ENCODE measurements at regions not wholly inside any gene's neighbourhood (a gene's known extent, or its start where the extent isn't known, plus 50 kb on each side); places are given as distances from the start of the nearest gene placed in this dataset.
"Not testable (repeated sequence)": the region's sequence is repeated elsewhere in the genome, so short reads cannot be mapped to it uniquely, and the experiment has no call there.

DNA sequence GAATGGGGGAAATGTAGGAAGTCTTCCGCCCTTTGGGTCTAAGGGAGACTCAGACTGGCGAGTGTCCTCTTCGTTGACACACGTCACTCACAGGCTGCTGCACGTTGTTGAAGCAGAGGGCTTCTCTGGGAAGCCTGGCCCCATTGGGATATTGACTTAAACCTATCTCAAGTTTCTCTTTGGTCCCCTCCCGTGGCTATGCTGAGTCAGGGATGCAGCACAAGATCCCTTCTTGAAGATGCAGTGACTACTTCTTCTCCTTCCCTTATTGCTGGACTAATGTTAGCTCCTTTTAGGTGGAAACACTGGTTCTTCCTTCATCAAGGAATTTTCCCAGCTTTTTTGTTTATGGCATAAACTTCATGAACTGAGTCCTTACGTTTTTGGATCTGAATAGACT lies 89.8 kb upstream of the CCDC71L start:
- no peak for DNase-seq

- DNase-seq: no peak
Measured at GRCh38 chr7:106752367-106752766, 91.4 kb upstream of the CCDC71L start.

- not testable (repeated sequence) for DNase-seq
Measured at GRCh38 chr7:106755024-106755423, 94.1 kb upstream of the CCDC71L start.

GRCh38 chr7:106755641-106756040 lies 94.7 kb upstream of the CCDC71L start:
- no peak for DNase-seq

- no peak for DNase-seq
Measured at GRCh38 chr7:106756071-106756470, 95.1 kb upstream of the CCDC71L start.

DNA sequence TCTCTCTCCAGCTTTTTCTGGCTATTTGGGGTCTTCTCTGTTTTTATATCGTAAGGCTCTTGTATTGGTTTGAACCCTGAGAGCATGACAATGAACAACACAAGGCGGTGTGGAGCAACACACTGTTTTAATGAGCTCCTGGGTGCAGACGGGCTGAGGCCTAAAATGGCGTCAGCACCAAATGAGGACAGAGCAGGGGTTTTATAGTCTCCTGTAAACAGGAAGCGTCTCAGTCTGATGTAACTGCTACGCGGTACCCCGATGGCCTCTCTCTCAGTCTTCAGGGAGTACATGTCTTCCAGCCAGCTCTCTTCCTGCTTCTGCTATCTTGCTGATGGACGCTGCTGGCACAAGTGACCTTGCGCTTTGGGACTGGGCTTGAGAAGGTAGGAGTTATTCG lies 95.9 kb upstream of the CCDC71L start:
- DNase-seq: no peak

DNA sequence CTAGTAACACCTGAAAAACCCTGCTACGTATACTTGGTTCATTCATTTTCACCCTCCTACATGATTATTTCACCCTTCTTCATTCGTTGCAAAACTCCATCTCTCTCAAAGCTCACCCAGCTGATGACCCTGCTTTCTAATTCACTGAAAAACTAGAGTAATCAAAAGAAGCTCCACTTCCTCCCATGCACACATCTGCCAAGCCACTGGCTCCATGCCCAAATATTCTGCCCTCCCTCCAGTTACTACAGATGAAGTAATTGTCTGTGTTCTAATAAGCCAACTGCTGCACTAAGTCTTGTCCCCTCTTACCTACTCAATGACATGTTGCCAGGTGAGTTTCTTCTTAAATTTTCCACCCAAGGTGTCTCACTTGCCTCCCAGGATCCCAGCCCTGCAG lies 96.9 kb upstream of the CCDC71L start:
- no peak for DNase-seq

- not testable (repeated sequence) for DNase-seq
Measured at GRCh38 chr7:106762845-106763244, 101.9 kb upstream of the CCDC71L start.

- DNase-seq: no peak
Measured at GRCh38 chr7:106763717-106764116, 101.4 kb upstream of the PIK3CG start.

GRCh38 chr7:106765727-106766355 lies 99.2 kb upstream of the PIK3CG start:
- no peak for DNase-seq

- no peak for DNase-seq
Measured at GRCh38 chr7:106766551-106766950, 98.5 kb upstream of the PIK3CG start.

GRCh38 chr7:106767078-106767477 lies 98.0 kb upstream of the PIK3CG start:
- DNase-seq: no peak

- no peak for DNase-seq
Measured at GRCh38 chr7:106767498-106768323, 97.4 kb upstream of the PIK3CG start.

DNA sequence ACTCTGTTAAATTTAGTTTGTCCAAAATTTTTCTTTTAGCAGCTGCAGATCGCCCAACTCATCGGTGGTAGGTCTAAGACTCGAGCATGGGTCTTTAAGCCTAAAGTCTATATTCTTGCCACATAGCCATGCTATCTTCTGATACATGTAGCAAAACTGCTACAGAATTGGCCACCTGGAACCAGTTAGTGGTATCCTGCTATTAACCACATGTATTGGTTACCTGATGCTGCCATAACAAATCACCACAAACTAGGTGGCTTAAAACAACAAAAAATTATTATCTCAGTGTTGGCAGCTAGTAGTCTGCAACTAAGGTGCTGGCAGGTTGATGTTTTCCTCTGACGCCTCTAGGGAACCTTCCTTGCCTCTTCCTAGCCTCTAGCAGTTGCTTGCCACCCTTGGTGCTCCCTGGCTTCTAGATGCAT lies 96.7 kb upstream of the PIK3CG start:
- DNase-seq: no peak

GRCh38 chr7:106770191-106770590 lies 94.9 kb upstream of the PIK3CG start:
- no peak for DNase-seq

GRCh38 chr7:106772655-106773108 lies 92.4 kb upstream of the PIK3CG start:
- DNase-seq: no peak

- DNase-seq: no peak
Measured at GRCh38 chr7:106773228-106773627, 91.9 kb upstream of the PIK3CG start.

DNA sequence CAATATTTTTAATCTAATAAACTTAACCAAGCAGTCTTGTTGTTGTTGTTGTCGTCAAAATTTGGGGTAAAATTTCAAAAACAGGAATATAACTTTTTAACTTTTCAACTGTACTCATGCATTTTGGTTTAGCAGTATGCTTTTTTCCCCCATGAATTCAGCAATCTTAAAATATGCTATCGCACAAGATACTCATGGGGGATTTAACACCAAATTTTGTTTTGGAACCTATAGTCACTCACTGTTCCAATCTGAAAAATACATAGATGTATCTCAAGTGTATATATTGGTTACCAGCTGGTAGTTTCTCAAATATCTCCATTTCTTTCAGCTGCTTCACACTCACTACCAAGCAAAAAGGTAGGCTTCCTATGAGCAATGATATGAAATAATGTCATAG lies 91.4 kb upstream of the PIK3CG start:
- no peak for DNase-seq

GRCh38 chr7:106774213-106774767 lies 90.8 kb upstream of the PIK3CG start:
- no peak for DNase-seq

GRCh38 chr7:106774768-106775551 lies 90.1 kb upstream of the PIK3CG start:
- no peak for DNase-seq

- no peak for DNase-seq
Measured at GRCh38 chr7:106775552-106775936, 89.5 kb upstream of the PIK3CG start.

- DNase-seq: no peak
Measured at GRCh38 chr7:106775975-106776607, 89.0 kb upstream of the PIK3CG start.
